Head of caudate nucleus (tissue), 42 donors: ENCODE measurements at regions not wholly inside any gene's neighbourhood (a gene's known extent, or its start where the extent isn't known, plus 50 kb on each side); places are given as distances from the start of the nearest gene placed in this dataset.

Experiments used
- DNase-seq, 42 donors: peaks; one replicate each; pipeline versions ENCODE4 v3.0.0 to v3.0.0-alpha.2; 2020 to 2021; ENCODE audit warnings: mixed read lengths in 7 of 42
- intact Hi-C: fragments of 100-400 bp; cut with DNase I; formaldehyde crosslinking; loops from one replicate; pipeline ENCODE4 v1.15.0; 2022

GRCh38 chr2:21916934-21917522 lies 793.3 kb downstream of the TDRD15 start:
- intact Hi-C loops: no loop called here
- DNase-seq: no peak

- intact Hi-C loops: no loop called here
- DNase-seq: no peak
Observed at GRCh38 chr2:21920721-21921120, 797.0 kb downstream of the TDRD15 start.

- DNase-seq: no peak
Observed at GRCh38 chr2:21924640-21925285, 801.0 kb downstream of the TDRD15 start.

GRCh38 chr2:21928292-21928691 lies 804.5 kb downstream of the TDRD15 start:
- intact Hi-C loops: no loop called here
- DNase-seq: no peak

More at GRCh38 chr2:21924640-21925285, 801.0 kb downstream of the TDRD15 start:
- intact Hi-C loops: no loop called here

GRCh38 chr2:21930226-21930625 lies 806.5 kb downstream of the TDRD15 start:
- no peak for DNase-seq
- intact Hi-C loops: no loop called here

GRCh38 chr2:21939967-21940366 lies 816.2 kb downstream of the TDRD15 start:
- DNase-seq: no peak
- intact Hi-C loops: no loop called here

- DNase-seq: no peak
- intact Hi-C loops: no loop called here
Observed at GRCh38 chr2:21944536-21944935, 820.8 kb downstream of the TDRD15 start.

GRCh38 chr2:21945658-21946057 lies 821.9 kb downstream of the TDRD15 start:
- no peak for DNase-seq
- intact Hi-C loops: no loop called here

- DNase-seq: no peak
- intact Hi-C loops: no loop called here
Observed at GRCh38 chr2:21947046-21947445, 823.3 kb downstream of the TDRD15 start.

- no peak for DNase-seq
- intact Hi-C loops: no loop called here
Observed at GRCh38 chr2:21966139-21966538, 842.4 kb downstream of the TDRD15 start.

- no peak for DNase-seq
- intact Hi-C loops: no loop called here
Observed at GRCh38 chr2:21970971-21971370, 847.2 kb downstream of the TDRD15 start.

- intact Hi-C loops: no loop called here
- no peak for DNase-seq
Observed at GRCh38 chr2:21972586-21972985, 848.8 kb downstream of the TDRD15 start.

- intact Hi-C loops: no loop called here
- no peak for DNase-seq
Observed at GRCh38 chr2:21981127-21981526, 857.4 kb downstream of the TDRD15 start.

- intact Hi-C loops: no loop called here
- no peak for DNase-seq
Observed at GRCh38 chr2:21993002-21993401, 869.2 kb downstream of the TDRD15 start.

GRCh38 chr2:21996339-21996738 lies 872.6 kb downstream of the TDRD15 start:
- DNase-seq: no peak
- intact Hi-C loops: no loop called here

- DNase-seq: no peak
- intact Hi-C loops: no loop called here
Observed at GRCh38 chr2:21999522-21999921, 875.8 kb downstream of the TDRD15 start.

GRCh38 chr2:22002066-22002465 lies 878.3 kb downstream of the TDRD15 start:
- intact Hi-C loops: no loop called here
- no peak for DNase-seq

- no peak for DNase-seq
- intact Hi-C loops: no loop called here
Observed at GRCh38 chr2:22003270-22003669, 879.5 kb downstream of the TDRD15 start.

GRCh38 chr2:22011048-22011447 lies 887.3 kb downstream of the TDRD15 start:
- intact Hi-C loops: no loop called here
- DNase-seq: no peak

- intact Hi-C loops: no loop called here
Observed at GRCh38 chr2:22020091-22020742, 896.4 kb downstream of the TDRD15 start.

More at GRCh38 chr2:22020091-22020742, 896.4 kb downstream of the TDRD15 start:
- DNase-seq: no peak
